ENCODE measurements at regions not wholly inside any gene's neighbourhood (a gene's known extent, or its start where the extent isn't known, plus 50 kb on each side); places are given as distances from the start of the nearest gene placed in this dataset.

DNA sequence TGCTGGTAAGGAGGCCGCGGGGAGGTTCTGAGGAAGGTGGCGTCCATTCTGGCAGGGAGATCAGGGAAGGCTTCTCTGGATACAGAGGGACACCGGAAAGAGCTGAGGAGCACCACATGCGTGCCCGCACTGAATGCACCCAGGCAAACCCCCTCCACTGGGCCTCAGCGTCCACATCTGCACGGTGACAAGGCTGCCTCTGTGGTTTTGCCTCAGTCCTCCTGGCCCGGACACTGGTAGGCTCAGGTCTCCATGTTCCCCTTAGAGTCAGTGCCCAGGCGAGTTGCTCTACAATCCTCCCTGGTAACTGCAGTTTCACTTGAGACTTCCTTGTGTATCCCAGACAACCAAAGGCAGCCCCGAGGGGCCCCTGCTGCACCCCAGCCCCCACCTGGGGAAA lies 173.3 kb downstream of the MELK start:
- TF ChIP-seq POLR2AphosphoS5 (IDR thresholded peaks at IDR 0.05; ENCODE audit: low read depth, low read length) (no peak), REST (IDR thresholded peaks at IDR 0.05; ENCODE audit: insufficient read depth in 1 of 2, low read depth in 2 of 2, low read length in 2 of 2) (no peak), FOXP2 (optimal IDR thresholded peaks at IDR 0.05; ENCODE audit: borderline replicate concordance, extremely low read depth, extremely low read length, insufficient read depth) (no peak), SIN3A (IDR thresholded peaks at IDR 0.05; ENCODE audit: borderline replicate concordance, insufficient read depth, low read length) (no peak), TAF1 (IDR thresholded peaks at IDR 0.05; ENCODE audit: borderline replicate concordance, insufficient read depth, low read length) (no peak)

GRCh38 chr9:36746415-36746814 lies 173.7 kb downstream of the MELK start:
- TF ChIP-seq TAF1 (IDR thresholded peaks at IDR 0.05; ENCODE audit: borderline replicate concordance, insufficient read depth, low read length) (no peak), SIN3A (IDR thresholded peaks at IDR 0.05; ENCODE audit: borderline replicate concordance, insufficient read depth, low read length) (no peak), FOXP2 (optimal IDR thresholded peaks at IDR 0.05; ENCODE audit: borderline replicate concordance, extremely low read depth, extremely low read length, insufficient read depth) (no peak), POLR2AphosphoS5 (IDR thresholded peaks at IDR 0.05; ENCODE audit: low read depth, low read length) (no peak), REST (IDR thresholded peaks at IDR 0.05; ENCODE audit: insufficient read depth in 1 of 2, low read depth in 2 of 2, low read length in 2 of 2) (no peak)

DNA sequence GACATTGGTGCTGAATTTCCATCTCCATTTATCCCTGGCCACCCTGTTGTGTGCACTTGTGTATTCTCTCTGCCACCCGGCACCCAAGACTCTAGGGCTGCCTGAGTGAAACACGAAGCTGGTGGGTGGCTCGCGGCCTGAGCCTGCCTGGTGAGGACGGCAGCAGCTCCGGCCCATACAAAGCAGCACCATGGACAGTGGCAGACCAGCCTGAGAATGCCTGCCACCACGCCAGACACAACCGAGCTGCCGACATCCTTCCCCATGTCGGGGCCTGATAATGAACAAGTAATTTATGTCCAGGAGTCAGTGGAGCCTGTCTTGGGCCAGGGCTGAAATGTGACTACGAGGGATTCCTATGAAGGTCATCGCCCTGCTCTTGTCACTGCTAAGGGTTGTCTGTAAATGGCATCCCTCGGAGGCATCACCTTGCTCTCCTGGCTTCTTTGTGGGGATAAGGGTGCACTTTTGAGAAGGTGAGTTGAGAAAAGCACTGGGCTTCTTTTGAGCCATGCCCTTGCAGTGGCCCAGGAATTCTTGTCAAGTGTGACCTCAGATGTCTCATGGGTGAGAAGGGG lies 175.7 kb downstream of the MELK start:
- no peak for TF ChIP-seq POLR2AphosphoS5 (IDR thresholded peaks at IDR 0.05; ENCODE audit: low read depth, low read length)
- TF ChIP-seq REST (IDR thresholded peaks at IDR 0.05; ENCODE audit: insufficient read depth in 1 of 2, low read depth in 2 of 2, low read length in 2 of 2) = peak; percentile 97 to 98
- no peak for TF ChIP-seq FOXP2 (optimal IDR thresholded peaks at IDR 0.05; ENCODE audit: borderline replicate concordance, extremely low read depth, extremely low read length, insufficient read depth)
- TF ChIP-seq TAF1 (IDR thresholded peaks at IDR 0.05; ENCODE audit: borderline replicate concordance, insufficient read depth, low read length) = no peak

- TF ChIP-seq REST (IDR thresholded peaks at IDR 0.05; ENCODE audit: insufficient read depth in 1 of 2, low read depth in 2 of 2, low read length in 2 of 2) (no peak), POLR2AphosphoS5 (IDR thresholded peaks at IDR 0.05; ENCODE audit: low read depth, low read length) (no peak), TAF1 (IDR thresholded peaks at IDR 0.05; ENCODE audit: borderline replicate concordance, insufficient read depth, low read length) (no peak), SIN3A (IDR thresholded peaks at IDR 0.05; ENCODE audit: borderline replicate concordance, insufficient read depth, low read length) (no peak), FOXP2 (optimal IDR thresholded peaks at IDR 0.05; ENCODE audit: borderline replicate concordance, extremely low read depth, extremely low read length, insufficient read depth) (no peak)
Measured at GRCh38 chr9:36749461-36749860, 176.8 kb downstream of the MELK start.

- TF ChIP-seq REST (IDR thresholded peaks at IDR 0.05; ENCODE audit: insufficient read depth in 1 of 2, low read depth in 2 of 2, low read length in 2 of 2) = no peak
- TF ChIP-seq TAF1 (IDR thresholded peaks at IDR 0.05; ENCODE audit: borderline replicate concordance, insufficient read depth, low read length) = no peak
- TF ChIP-seq FOXP2 (optimal IDR thresholded peaks at IDR 0.05; ENCODE audit: borderline replicate concordance, extremely low read depth, extremely low read length, insufficient read depth) = no peak
- TF ChIP-seq SIN3A (IDR thresholded peaks at IDR 0.05; ENCODE audit: borderline replicate concordance, insufficient read depth, low read length) = no peak
- TF ChIP-seq POLR2AphosphoS5 (IDR thresholded peaks at IDR 0.05; ENCODE audit: low read depth, low read length) = no peak
Measured at GRCh38 chr9:36750630-36751029, 177.9 kb downstream of the MELK start.

Measured in PFSK-1 (cell line).